Endothelial cell of umbilical vein (primary cell): ENCODE measurements at regions not wholly inside any gene's neighbourhood (a gene's known extent, or its start where the extent isn't known, plus 50 kb on each side); places are given as distances from the start of the nearest gene placed in this dataset.

Experiments used
- BruUV-seq: library from RNA; stranded (reverse); fragments of 400-500 nt; replicated peaks from 2 replicates; lab custom pipeline; 2021; lab: Mats Ljungman, UMichigan
- CTCF ChIA-PET: fragments of 300-600, 350-600 bp; sonication (Branson Sonifier 250); formaldehyde crosslinking; loops from one replicate; lab custom pipeline; 2021; ENCODE audit warnings: antibody characterized with exemption, inconsistent platforms; lab: Charles Lee
- POLR2A ChIA-PET: fragments of 300-600, 350-600 bp; sonication (Branson Sonifier 250); formaldehyde crosslinking; loops from one replicate; lab custom pipeline; 2021; ENCODE audit warnings: antibody characterized with exemption, inconsistent platforms; lab: Charles Lee
- DNase-seq: peaks from one replicate; pipeline ENCODE4 v3.0.0-alpha.2; 2011; ENCODE audit warnings: low read depth, low spot score
- FAIRE-seq: peaks from 2 replicates; lab custom pipeline; 2011; peaks lifted over from hg19 to GRCh38; lab: Jason Lieb, UNC
- H2AFZ ChIP-seq: 2 replicates; pipeline ENCODE4 v1.6.0; 2012; ENCODE audit warnings: low read depth, low read length, control low read depth, inconsistent platforms
- H3K27ac ChIP-seq: 2 replicates; pipeline ENCODE4 v1.5.1; 2011; ENCODE audit warnings: low read depth, mild to moderate bottlenecking, control low read depth, low read length, moderate library complexity; ENCODE audit not compliant: insufficient read depth
- H3K27me3 ChIP-seq, 2 experiments: 2 replicates each; pipeline versions ENCODE4 v1.6.0 to v1.6.1; 2011; ENCODE audit warnings: low read length in 2 of 2, mixed read lengths in 1 of 2; ENCODE audit not compliant: control insufficient read depth in 2 of 2, insufficient read depth in 2 of 2
- H3K36me3 ChIP-seq, 2 experiments: 2 replicates in 1 of 2; 3 replicates in 1 of 2; pipeline ENCODE4 v1.5.1; 2011; ENCODE audit warnings: low read length in 2 of 2, mild to moderate bottlenecking in 1 of 2, moderate library complexity in 1 of 2; ENCODE audit not compliant: control insufficient read depth in 2 of 2, insufficient read depth in 2 of 2; ENCODE audit errors: extremely low read depth in 1 of 2
- H3K4me1 ChIP-seq: 3 replicates; pipeline ENCODE4 v1.5.1; 2011; ENCODE audit warnings: mild to moderate bottlenecking, low read length; ENCODE audit not compliant: control insufficient read depth, insufficient read depth; ENCODE audit errors: extremely low read depth
- H3K4me2 ChIP-seq: 2 replicates; pipeline ENCODE4 v1.6.1; 2011; ENCODE audit warnings: low read length, control low read depth, mixed read lengths; ENCODE audit not compliant: insufficient read depth
- H3K4me3 ChIP-seq, 3 experiments: fragments of 200-600 bp in 1 of 3; sonication (generic), shearing (Covaris generic) in 1 of 3; replicated peaks in 1 of 3; 2 replicates each; pipeline ENCODE4 v1.5.1; 2011 to 2016; ENCODE audit warnings: control low read depth in 3 of 3, low read length in 3 of 3, mild to moderate bottlenecking in 2 of 3, inconsistent platforms in 1 of 3, low read depth in 1 of 3, moderate library complexity in 1 of 3; ENCODE audit not compliant: insufficient read depth in 1 of 3
- H3K79me2 ChIP-seq: 2 replicates; pipeline ENCODE4 v1.6.0; 2012; ENCODE audit warnings: low read length, inconsistent platforms; ENCODE audit not compliant: control insufficient read depth, insufficient read depth
- H3K9ac ChIP-seq: replicated peaks from 2 replicates; pipeline ENCODE3; 2011; ENCODE audit warnings: low read length, control low read depth; ENCODE audit not compliant: insufficient read depth; ENCODE audit errors: extremely low read depth
- H3K9me1 ChIP-seq: replicated peaks from 3 replicates; pipeline ENCODE4 v1.6.0; 2011; ENCODE audit warnings: mild to moderate bottlenecking, low read length; ENCODE audit not compliant: control insufficient read depth, insufficient read depth; ENCODE audit errors: extremely low read depth
- H3K9me3 ChIP-seq: replicated peaks from 2 replicates; pipeline ENCODE4 v1.5.1; 2012; ENCODE audit warnings: low read length, inconsistent platforms; ENCODE audit not compliant: control insufficient read depth, insufficient read depth
- H4K20me1 ChIP-seq: replicated peaks from 2 replicates; pipeline ENCODE3; 2011; ENCODE audit warnings: mild to moderate bottlenecking, low read length; ENCODE audit not compliant: control insufficient read depth, insufficient read depth; ENCODE audit errors: extremely low read depth
- CTCF ChIP-seq, 2 donors: IDR thresholded peaks; 1 replicate in 1 of 2; 2 replicates in 1 of 2; pipeline ENCODE4 v1.5.1; 2011; ENCODE audit warnings: low read length in 2 of 2, mild to moderate bottlenecking in 2 of 2, moderate library complexity in 2 of 2, control low read depth in 1 of 2, inconsistent platforms in 1 of 2, low read depth in 1 of 2; ENCODE audit not compliant: insufficient read depth in 1 of 2; ENCODE audit errors: extremely low read depth in 1 of 2
- EZH2 ChIP-seq: IDR thresholded peaks from 2 replicates; pipeline ENCODE4 v1.6.1; 2012; ENCODE audit warnings: borderline replicate concordance, low read depth, mild to moderate bottlenecking, moderate library complexity, low read length, inconsistent platforms; ENCODE audit not compliant: severe bottlenecking
- FOS ChIP-seq: IDR thresholded peaks from 2 replicates; pipeline ENCODE4 v1.6.1; 2011; ENCODE audit warnings: mild to moderate bottlenecking, low read length, moderate library complexity, borderline replicate concordance; ENCODE audit not compliant: insufficient read depth
- GATA2 ChIP-seq: IDR thresholded peaks from 2 replicates; pipeline ENCODE4 v1.7.0; 2011; ENCODE audit warnings: low read depth, mild to moderate bottlenecking, moderate library complexity, mixed read lengths, low read length; ENCODE audit not compliant: insufficient read length, insufficient read depth
- JUN ChIP-seq: IDR thresholded peaks from 2 replicates; pipeline ENCODE4 v1.6.1; 2011; ENCODE audit warnings: borderline replicate concordance, low read depth; ENCODE audit not compliant: insufficient read length, insufficient read depth
- MAX ChIP-seq: IDR thresholded peaks from 2 replicates; pipeline ENCODE4 v1.6.1; 2011; ENCODE audit not compliant: insufficient read depth, insufficient read length
- MYC ChIP-seq: IDR thresholded peaks from one replicate; pipeline ENCODE4 v1.6.1; 2011; ENCODE audit warnings: mild to moderate bottlenecking, low read depth, low read length
- POLR2A ChIP-seq: IDR thresholded peaks from 2 replicates; pipeline ENCODE4 v1.6.1; 2012; ENCODE audit warnings: low read depth, mild to moderate bottlenecking, control low read depth, low read length
- POLR2AphosphoS5 ChIP-seq: IDR thresholded peaks from 2 replicates; pipeline ENCODE4 v1.6.1; 2012; ENCODE audit warnings: low read depth, mild to moderate bottlenecking, control low read depth, low read length, moderate library complexity; ENCODE audit not compliant: insufficient read depth
- dilution Hi-C: fragments of 300-500 bp; cut with MboI; formaldehyde crosslinking; loops from one replicate; pipeline ENCODE4 v1.15.0; 2019; ENCODE audit warnings: low sequenced_read_pairs; ENCODE audit not compliant: extremely low pct_ligation_motif_present
- intact Hi-C: fragments of 100-400 bp; cut with micrococcal nuclease; formaldehyde crosslinking; loops from one replicate; pipeline ENCODE4 v1.10.0; 2022

DNA sequence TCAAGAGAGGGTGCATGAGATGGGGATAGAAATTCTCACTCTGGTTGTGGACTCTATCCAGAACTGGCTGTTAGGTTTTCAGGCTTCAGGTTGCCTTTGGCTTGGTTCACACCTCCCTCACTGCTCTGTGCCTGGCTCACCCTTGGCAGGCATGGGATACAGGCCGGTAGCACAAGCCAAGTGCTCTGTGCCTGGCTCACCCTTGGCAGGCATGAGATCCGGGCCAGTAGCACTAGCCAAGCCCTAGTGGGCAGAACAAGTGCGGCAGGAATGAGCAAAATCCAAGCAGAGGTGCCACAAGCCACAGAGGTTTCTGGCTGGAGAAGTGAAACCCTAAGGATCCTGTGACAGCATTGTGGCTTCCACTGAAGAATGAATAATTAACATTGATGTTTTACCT lies 1642.3 kb downstream of the C4orf33 start:
- POLR2A ChIA-PET = no interaction called here
- Histone ChIP-seq H2AFZ (no peak overlapping the region), H3K4me2 (no peak overlapping the region), H3K4me3 (no peak overlapping the region), H3K9ac (no peak overlapping the region), H3K9me1 (no peaks in the 10 kb centered on the region), H3K27ac (no peak overlapping the region), H4K20me1 (no peaks in the 10 kb centered on the region), H3K36me3 (no peaks in the 10 kb centered on the region), H3K9me3 (no peaks in the 10 kb centered on the region), H3K79me2 (no peaks in the 10 kb centered on the region), H3K4me1 (no peaks in the 10 kb centered on the region), H3K27me3 (no peaks in the 10 kb centered on the region)
- no peak for DNase-seq
- dilution Hi-C loops (no loop called here), intact Hi-C loops (no loop called here)
- FAIRE-seq = no peak
- no peak for TF ChIP-seq MAX
- no peak for TF ChIP-seq CTCF (IDR thresholded peaks at IDR 0.05; ENCODE audit: extremely low read depth in 1 of 2, insufficient read depth in 1 of 2, low read depth in 1 of 2, low read length in 2 of 2)
- no peak for TF ChIP-seq FOS
- TF ChIP-seq POLR2A = no peak
- TF ChIP-seq EZH2 = no peak
- no peak for TF ChIP-seq POLR2AphosphoS5
- no peak for TF ChIP-seq JUN
- TF ChIP-seq GATA2 = no peak
- no peak for TF ChIP-seq MYC
- BruUV-seq = no TSS peak
- CTCF ChIA-PET = no interaction called here
